ENCODE measurements at regions not wholly inside any gene's neighbourhood (a gene's known extent, or its start where the extent isn't known, plus 50 kb on each side); places are given as distances from the start of the nearest gene placed in this dataset.
"Not testable (repeated sequence)": the region's sequence is repeated elsewhere in the genome, so short reads cannot be mapped to it uniquely, and the experiment has no call there.

GRCh38 chr21:26320596-26320995 lies 150.0 kb upstream of the APP start:
- DNase-seq, result no peak

- no peak for DNase-seq
Measured at GRCh38 chr21:26307640-26308039, 137.1 kb upstream of the APP start.

GRCh38 chr21:26297851-26298250 lies 127.3 kb upstream of the APP start:
- DNase-seq, result no peak

- DNase-seq, result no peak
Measured at GRCh38 chr21:26293141-26293946, 122.8 kb upstream of the APP start.

GRCh38 chr21:26288026-26288425 lies 117.5 kb upstream of the APP start:
- no peak for DNase-seq

- no peak for DNase-seq
Measured at GRCh38 chr21:26284531-26284930, 114.0 kb upstream of the APP start.

- DNase-seq, result no peak
Measured at GRCh38 chr21:26282058-26282457, 111.5 kb upstream of the APP start.

GRCh38 chr21:26281506-26281905 lies 110.9 kb upstream of the APP start:
- DNase-seq, result no peak

- DNase-seq, result no peak
Measured at GRCh38 chr21:26280775-26281174, 110.2 kb upstream of the APP start.

GRCh38 chr21:26280148-26280547 lies 109.6 kb upstream of the APP start:
- DNase-seq, result no peak

GRCh38 chr21:26275801-26276200 lies 105.2 kb upstream of the APP start:
- no peak for DNase-seq

GRCh38 chr21:26273686-26274313 lies 103.2 kb upstream of the APP start:
- DNase-seq, result no peak

GRCh38 chr21:26267389-26267788 lies 96.8 kb upstream of the APP start:
- no peak for DNase-seq

GRCh38 chr21:26246073-26246472 lies 75.5 kb upstream of the APP start:
- DNase-seq, result no peak

GRCh38 chr21:26245428-26245827 lies 74.9 kb upstream of the APP start:
- no peak for DNase-seq

- DNase-seq, result no peak
Measured at GRCh38 chr21:26238646-26239045, 68.1 kb upstream of the APP start.

GRCh38 chr21:26236281-26236680 lies 65.7 kb upstream of the APP start:
- DNase-seq, result no peak

- not testable (repeated sequence) for DNase-seq
Measured at GRCh38 chr21:26233297-26233696, 62.7 kb upstream of the APP start.

- not testable (repeated sequence) for DNase-seq
Measured at GRCh38 chr21:26232491-26232890, 61.9 kb upstream of the APP start.

GRCh38 chr21:26227130-26227529 lies 56.6 kb upstream of the APP start:
- no peak for DNase-seq

GRCh38 chr21:26226724-26227123 lies 56.2 kb upstream of the APP start:
- no peak for DNase-seq

- no peak for DNase-seq
Measured at GRCh38 chr21:26225046-26225445, 54.5 kb upstream of the APP start.

- DNase-seq, result no peak
Measured at GRCh38 chr21:26224366-26224765, 53.8 kb upstream of the APP start.

Measured in 8988T (cell line).